H9 (cell line): ENCODE measurements at regions not wholly inside any gene's neighbourhood (a gene's known extent, or its start where the extent isn't known, plus 50 kb on each side); places are given as distances from the start of the nearest gene placed in this dataset.

ENCODE experiments used
- DNase-seq: peaks from one replicate; pipeline ENCODE4 v3.0.0-alpha.2; 2017
- H2AFZ ChIP-seq: one replicate; pipeline ENCODE4 v1.6.1; 2013; ENCODE audit warnings: mild to moderate bottlenecking, low read length, control low read depth, moderate library complexity
- H2AK5ac ChIP-seq: 2 replicates; pipeline ENCODE4 v1.6.1; 2013; ENCODE audit warnings: low read length, control low read depth, mixed read lengths; ENCODE audit not compliant: insufficient read length
- H2BK120ac ChIP-seq: one replicate; pipeline ENCODE4 v1.6.1; 2013; ENCODE audit warnings: low read depth, mild to moderate bottlenecking, low read length, control low read depth, inconsistent platforms; ENCODE audit not compliant: poor library complexity, severe bottlenecking
- H2BK12ac ChIP-seq: 2 replicates; pipeline ENCODE4 v1.6.1; 2013; ENCODE audit warnings: low read length, control low read depth, mixed read lengths, low read depth; ENCODE audit not compliant: insufficient read length
- H2BK15ac ChIP-seq: 2 replicates; pipeline ENCODE4 v1.6.1; 2013; ENCODE audit warnings: low read depth, low read length, control low read depth
- H2BK20ac ChIP-seq: one replicate; pipeline ENCODE4 v1.6.1; 2013; ENCODE audit warnings: low read depth, mild to moderate bottlenecking, low read length, control low read depth, inconsistent platforms; ENCODE audit not compliant: poor library complexity, severe bottlenecking
- H2BK5ac ChIP-seq: 2 replicates; pipeline ENCODE4 v1.6.1; 2013; ENCODE audit warnings: low read length, control low read depth, mixed read lengths; ENCODE audit not compliant: insufficient read length
- H3K14ac ChIP-seq: 2 replicates; pipeline ENCODE4 v1.6.1; 2013; ENCODE audit warnings: low read length, control low read depth; ENCODE audit not compliant: insufficient read depth
- H3K18ac ChIP-seq: 2 replicates; pipeline ENCODE4 v1.6.1; 2013; ENCODE audit warnings: low read depth, mild to moderate bottlenecking, mixed read lengths, low read length, control low read depth; ENCODE audit not compliant: insufficient read length
- H3K23ac ChIP-seq: 2 replicates; pipeline ENCODE4 v1.6.1; 2013; ENCODE audit warnings: low read length, control low read depth, mixed read lengths, low read depth; ENCODE audit not compliant: insufficient read length
- H3K23me2 ChIP-seq: 2 replicates; pipeline ENCODE4 v1.6.1; 2013; ENCODE audit warnings: low read depth, mild to moderate bottlenecking, mixed read lengths, low read length, control low read depth; ENCODE audit not compliant: insufficient read length, poor library complexity, severe bottlenecking
- H3K27ac ChIP-seq: 2 replicates; pipeline ENCODE4 v1.5.1; 2013; ENCODE audit warnings: low read length, control low read depth, mixed read lengths, low read depth; ENCODE audit not compliant: insufficient read length
- H3K27me3 ChIP-seq: 2 replicates; pipeline ENCODE4 v1.6.1; 2013; ENCODE audit warnings: low read length, control low read depth, inconsistent platforms; ENCODE audit not compliant: insufficient read depth
- H3K4ac ChIP-seq: 2 replicates; pipeline ENCODE4 v1.6.1; 2013; ENCODE audit warnings: low read depth, mild to moderate bottlenecking, control low read depth, inconsistent platforms, low read length, moderate library complexity
- H3K4me1 ChIP-seq: 2 replicates; pipeline ENCODE4 v1.6.1; 2013; ENCODE audit warnings: low read length, control low read depth, inconsistent platforms; ENCODE audit not compliant: insufficient read depth
- H3K4me2 ChIP-seq: 2 replicates; pipeline ENCODE4 v1.6.1; 2013; ENCODE audit warnings: low read length, control low read depth, mixed read lengths; ENCODE audit not compliant: insufficient read length, insufficient read depth
- H3K56ac ChIP-seq: 2 replicates; pipeline ENCODE4 v1.6.1; 2013; ENCODE audit warnings: low read depth, mild to moderate bottlenecking, mixed read lengths, low read length, control low read depth; ENCODE audit not compliant: insufficient read length
- H3K79me1 ChIP-seq: 2 replicates; pipeline ENCODE4 v1.6.1; 2013; ENCODE audit warnings: low read depth, mild to moderate bottlenecking, moderate library complexity, low read length, control low read depth, inconsistent platforms; ENCODE audit not compliant: insufficient read depth, poor library complexity, severe bottlenecking
- H3K79me2 ChIP-seq: 2 replicates; pipeline ENCODE4 v1.6.1; 2013; ENCODE audit warnings: low read length, control low read depth, inconsistent platforms; ENCODE audit not compliant: insufficient read depth
- H3K9ac ChIP-seq: 2 replicates; pipeline ENCODE4 v1.6.1; 2013; ENCODE audit warnings: low read length, control low read depth, mixed read lengths; ENCODE audit not compliant: insufficient read length; ENCODE audit errors: extremely low read depth
- H3K9me3 ChIP-seq: one replicate; pipeline ENCODE4 v1.6.1; 2013; ENCODE audit warnings: low read depth, low read length, inconsistent platforms; ENCODE audit not compliant: control insufficient read depth
- H3T11ph ChIP-seq: one replicate; pipeline ENCODE4 v1.6.1; 2013; ENCODE audit warnings: mild to moderate bottlenecking, low read length, control low read depth, inconsistent platforms
- H4K20me1 ChIP-seq: one replicate; pipeline ENCODE4 v1.6.1; 2013; ENCODE audit not compliant: control insufficient read depth, insufficient read length, insufficient read depth
- H4K5ac ChIP-seq: 2 replicates; pipeline ENCODE4 v1.6.1; 2013; ENCODE audit warnings: low read depth, mild to moderate bottlenecking, mixed read lengths, low read length, control low read depth; ENCODE audit not compliant: insufficient read length
- H4K8ac ChIP-seq: replicated peaks from 2 replicates; pipeline ENCODE4 v1.6.1; 2013; ENCODE audit warnings: low read length, control low read depth, mixed read lengths, low read depth; ENCODE audit not compliant: insufficient read length
- H4K91ac ChIP-seq: 2 replicates; pipeline ENCODE4 v1.6.1; 2013; ENCODE audit warnings: low read depth, mild to moderate bottlenecking, moderate library complexity, mixed read lengths, low read length, control low read depth; ENCODE audit not compliant: insufficient read length
- H3K27ac Mint-ChIP-seq, 3 experiments: 2 replicates in 2 of 3; 3 replicates in 1 of 3; pipeline ENCODE4 v1.8.0; 2020 to 2021; ENCODE audit warnings: mixed read lengths in 3 of 3, mild to moderate bottlenecking in 1 of 3, moderate library complexity in 1 of 3
- H3K27me3 Mint-ChIP-seq: 2 replicates; pipeline ENCODE4 v1.8.0; 2021; ENCODE audit warnings: low read depth, mild to moderate bottlenecking, moderate library complexity, mixed read lengths
- H3K36me3 Mint-ChIP-seq, 3 experiments: 2 replicates in 2 of 3; 3 replicates in 1 of 3; pipeline ENCODE4 v1.8.0; 2020 to 2021; ENCODE audit warnings: low read depth in 3 of 3, mixed read lengths in 3 of 3; ENCODE audit not compliant: insufficient read depth in 1 of 3
- H3K4me1 Mint-ChIP-seq, 2 experiments: 2 replicates each; pipeline ENCODE4 v1.8.0; 2020; ENCODE audit warnings: mixed read lengths in 2 of 2
- H3K4me3 Mint-ChIP-seq, 2 experiments: 2 replicates in 1 of 2; 3 replicates in 1 of 2; pipeline ENCODE4 v1.8.0; 2020 to 2021; ENCODE audit warnings: mild to moderate bottlenecking in 2 of 2, mixed read lengths in 2 of 2, moderate library complexity in 1 of 2
- H3K9me3 Mint-ChIP-seq, 2 experiments: 2 replicates in 1 of 2; 3 replicates in 1 of 2; pipeline ENCODE4 v1.8.0; 2020; ENCODE audit warnings: mild to moderate bottlenecking in 2 of 2, mixed read lengths in 2 of 2, moderate library complexity in 1 of 2
- WGBS: extraction: QIAGEN DNeasy Blood & Tissue Kit; methylation state at CpG from one replicate; pipeline ENCODE4 v1.1.7; 2013; ENCODE audit warnings: missing lambda C conversion rate, low lambda C conversion rate, mixed read lengths; ENCODE audit not compliant: insufficient read length; ENCODE audit errors: extremely low coverage; 5-methylcytosine and 5-hydroxymethylcytosine counted together
- TF ChIP-seq, protein P1 (sequence below): fragments of 200-600 bp; sonication (generic); conservative IDR thresholded peaks from 3 replicates; pipeline ENCODE4 v1.8.0; 2021; ENCODE audit warnings: antibody characterized with exemption, mild to moderate bottlenecking

DNA sequence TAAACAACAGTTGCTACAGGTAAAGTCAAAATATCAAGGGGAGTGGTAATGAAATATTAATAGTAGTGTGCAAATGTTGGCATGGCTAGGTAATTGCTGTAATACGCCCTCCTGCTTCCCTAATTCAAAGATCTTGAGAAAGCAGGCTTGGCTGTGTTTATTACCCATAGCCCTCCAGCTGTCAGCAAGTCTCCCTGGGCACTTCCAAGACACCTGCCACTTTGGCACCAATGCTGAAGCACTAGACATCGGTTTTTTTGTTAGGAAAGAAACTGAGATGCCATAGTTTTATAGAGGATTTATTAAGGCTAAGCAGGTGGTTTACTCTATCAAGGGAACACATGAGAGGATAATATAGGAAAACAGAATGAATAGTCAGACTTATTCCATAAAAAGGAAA, 64.4 kb downstream of the P2RY1 start:
- Histone ChIP-seq H3K23me2 (no peaks in the 10 kb centered on the region), H3K4me2 (no peak overlapping the region), H2AFZ (no peak overlapping the region), H3K27me3 (no peaks in the 10 kb centered on the region), H2BK120ac (no peak overlapping the region), H4K8ac (no peak overlapping the region), H3K79me1 (no peaks in the 10 kb centered on the region), H3K56ac (no peak overlapping the region), H3K9me3 (no peaks in the 10 kb centered on the region), H3K14ac (no peak overlapping the region), H4K91ac (no peak overlapping the region), H3K79me2 (no peaks in the 10 kb centered on the region), H3K9ac (no peak overlapping the region), H3K18ac (no peak overlapping the region), H2BK20ac (no peak overlapping the region), H3K4ac (no peak overlapping the region), H3K27ac (no peak overlapping the region), H4K20me1 (no peaks in the 10 kb centered on the region), H3K23ac (no peak overlapping the region), H3K4me1 (no peaks in the 10 kb centered on the region), H4K5ac (no peak overlapping the region), H2AK5ac (no peak overlapping the region), H2BK15ac (no peak overlapping the region), H2BK12ac (no peak overlapping the region), H3T11ph (no peak overlapping the region), H2BK5ac (no peak overlapping the region)
- no peaks in the 10 kb centered on the region for H3K4me1 Mint-ChIP-seq
- H3K9me3 Mint-ChIP-seq: no peaks in the 10 kb centered on the region
- TF ChIP-seq, protein P1, sequence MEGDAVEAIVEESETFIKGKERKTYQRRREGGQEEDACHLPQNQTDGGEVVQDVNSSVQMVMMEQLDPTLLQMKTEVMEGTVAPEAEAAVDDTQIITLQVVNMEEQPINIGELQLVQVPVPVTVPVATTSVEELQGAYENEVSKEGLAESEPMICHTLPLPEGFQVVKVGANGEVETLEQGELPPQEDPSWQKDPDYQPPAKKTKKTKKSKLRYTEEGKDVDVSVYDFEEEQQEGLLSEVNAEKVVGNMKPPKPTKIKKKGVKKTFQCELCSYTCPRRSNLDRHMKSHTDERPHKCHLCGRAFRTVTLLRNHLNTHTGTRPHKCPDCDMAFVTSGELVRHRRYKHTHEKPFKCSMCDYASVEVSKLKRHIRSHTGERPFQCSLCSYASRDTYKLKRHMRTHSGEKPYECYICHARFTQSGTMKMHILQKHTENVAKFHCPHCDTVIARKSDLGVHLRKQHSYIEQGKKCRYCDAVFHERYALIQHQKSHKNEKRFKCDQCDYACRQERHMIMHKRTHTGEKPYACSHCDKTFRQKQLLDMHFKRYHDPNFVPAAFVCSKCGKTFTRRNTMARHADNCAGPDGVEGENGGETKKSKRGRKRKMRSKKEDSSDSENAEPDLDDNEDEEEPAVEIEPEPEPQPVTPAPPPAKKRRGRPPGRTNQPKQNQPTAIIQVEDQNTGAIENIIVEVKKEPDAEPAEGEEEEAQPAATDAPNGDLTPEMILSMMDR: no peak
- no peaks in the 10 kb centered on the region for H3K27me3 Mint-ChIP-seq
- no peaks in the 10 kb centered on the region for H3K36me3 Mint-ChIP-seq
- no peak for DNase-seq
- no CpG with 5 or more reads among the region's 2 CpGs for WGBS
- H3K4me3 Mint-ChIP-seq: no peak overlapping the region
- no peak overlapping the region for H3K27ac Mint-ChIP-seq
